Spleen (tissue), 7 donors: ENCODE measurements at regions not wholly inside any gene's neighbourhood (a gene's known extent, or its start where the extent isn't known, plus 50 kb on each side); places are given as distances from the start of the nearest gene placed in this dataset.

Source experiments
- POLR2A ChIP-seq, 3 donors: fragments of 450-650 bp; IDR thresholded peaks; one replicate each; pipeline ENCODE4 v1.5.1; 2017; ENCODE audit warnings: antibody characterized with exemption in 3 of 3, mild to moderate bottlenecking in 1 of 3
- POLR2AphosphoS5 ChIP-seq, 3 donors: sonication (generic); formaldehyde crosslinking; IDR thresholded peaks; one replicate each; pipeline ENCODE4 v1.5.1; 2017; ENCODE audit warnings: antibody characterized with exemption in 3 of 3
- TF ChIP-seq, protein P1 (sequence below), 11 experiments: fragments of 200-600 bp in 7 of 11; fragments of 450-650 bp in 4 of 11; sonication (generic) in 4 of 11; IDR thresholded peaks in 8 of 11; conservative IDR thresholded peaks in 3 of 11; 1 replicate in 7 of 11; 2 replicates in 4 of 11; pipeline versions ENCODE4 v1.4.0 to v1.8.0; 2016 to 2021; ENCODE audit warnings: antibody characterized with exemption in 11 of 11, inconsistent platforms in 4 of 11, mild to moderate bottlenecking in 1 of 11
- donor health status: DM: no; HTN: no; CAD: no; lungs with moderate emphysema.
- donor health status: DM: no; HTN: no; CAD: no.
- donor health status: DM: no; HTN: no; CAD: no.

DNA sequence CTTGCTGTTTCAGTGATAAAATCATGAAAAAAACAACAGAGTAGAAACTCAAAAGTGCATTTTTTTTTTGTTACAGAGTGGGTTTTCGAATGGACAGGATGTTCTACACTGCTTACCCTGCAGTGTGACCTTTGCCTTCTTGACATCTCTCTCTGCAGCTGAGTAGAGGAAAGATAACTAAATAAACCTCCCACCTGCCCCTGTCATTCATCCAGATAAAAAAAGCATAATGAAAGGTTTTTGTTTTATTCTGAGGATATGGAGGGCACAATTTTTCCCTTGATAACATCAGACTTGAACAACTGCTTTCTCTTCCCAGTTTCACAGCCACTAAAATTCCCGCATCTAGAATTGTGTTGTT, 193.6 kb upstream of the FOXQ1 start:
- TF ChIP-seq, protein P1, sequence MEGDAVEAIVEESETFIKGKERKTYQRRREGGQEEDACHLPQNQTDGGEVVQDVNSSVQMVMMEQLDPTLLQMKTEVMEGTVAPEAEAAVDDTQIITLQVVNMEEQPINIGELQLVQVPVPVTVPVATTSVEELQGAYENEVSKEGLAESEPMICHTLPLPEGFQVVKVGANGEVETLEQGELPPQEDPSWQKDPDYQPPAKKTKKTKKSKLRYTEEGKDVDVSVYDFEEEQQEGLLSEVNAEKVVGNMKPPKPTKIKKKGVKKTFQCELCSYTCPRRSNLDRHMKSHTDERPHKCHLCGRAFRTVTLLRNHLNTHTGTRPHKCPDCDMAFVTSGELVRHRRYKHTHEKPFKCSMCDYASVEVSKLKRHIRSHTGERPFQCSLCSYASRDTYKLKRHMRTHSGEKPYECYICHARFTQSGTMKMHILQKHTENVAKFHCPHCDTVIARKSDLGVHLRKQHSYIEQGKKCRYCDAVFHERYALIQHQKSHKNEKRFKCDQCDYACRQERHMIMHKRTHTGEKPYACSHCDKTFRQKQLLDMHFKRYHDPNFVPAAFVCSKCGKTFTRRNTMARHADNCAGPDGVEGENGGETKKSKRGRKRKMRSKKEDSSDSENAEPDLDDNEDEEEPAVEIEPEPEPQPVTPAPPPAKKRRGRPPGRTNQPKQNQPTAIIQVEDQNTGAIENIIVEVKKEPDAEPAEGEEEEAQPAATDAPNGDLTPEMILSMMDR (IDR thresholded peaks at IDR 0.05 in 8 of 11, conservative IDR thresholded peaks at IDR 0.05 in 3 of 11) = no peak
- no peak for TF ChIP-seq POLR2A (IDR thresholded peaks at IDR 0.05)
- no peak for TF ChIP-seq POLR2AphosphoS5 (IDR thresholded peaks at IDR 0.05)
